NT2/D1 (cell line): ENCODE measurements at regions not wholly inside any gene's neighbourhood (a gene's known extent, or its start where the extent isn't known, plus 50 kb on each side); places are given as distances from the start of the nearest gene placed in this dataset.

ENCODE experiments used
- YY1 ChIP-seq: IDR thresholded peaks from 2 replicates; pipeline ENCODE4 v1.6.1; 2011; ENCODE audit not compliant: insufficient read length, insufficient read depth
- ZNF274 ChIP-seq: IDR thresholded peaks from 2 replicates; pipeline ENCODE4 v1.6.1; 2011; ENCODE audit warnings: mild to moderate bottlenecking, low read depth, low read length

- no peak for TF ChIP-seq ZNF274
- TF ChIP-seq YY1: no peak
Observed at GRCh38 chr5:135112008-135112725, 78.1 kb upstream of the PITX1 start.
